GDM1 (cell line): ENCODE measurements at regions not wholly inside any gene's neighbourhood (a gene's known extent, or its start where the extent isn't known, plus 50 kb on each side); places are given as distances from the start of the nearest gene placed in this dataset.
A peak's percentile ranks its signal among the peaks of the same experiment; 100 is the strongest.

ENCODE experiments used
- DNase-seq: peaks from one replicate; lab custom pipeline; 2025; lab: John Stamatoyannopoulos, UW

- peak; percentile 39 for DNase-seq
Measured at GRCh38 chr7:50166997-50167965, 74.2 kb upstream of the ZPBP start.

- DNase-seq = no peak
Measured at GRCh38 chr7:50164559-50165170, 71.6 kb upstream of the ZPBP start.

GRCh38 chr7:50160206-50160605, 67.2 kb upstream of the ZPBP start:
- no peak for DNase-seq

- no peak for DNase-seq
Measured at GRCh38 chr7:50159154-50159553, 66.1 kb upstream of the ZPBP start.

- DNase-seq = peak; percentile 65
Measured at GRCh38 chr7:50156706-50157105, 63.7 kb upstream of the ZPBP start.

- DNase-seq = no peak
Measured at GRCh38 chr7:50156163-50156562, 63.1 kb upstream of the ZPBP start.

GRCh38 chr7:50155755-50156154, 62.7 kb upstream of the ZPBP start:
- no peak for DNase-seq

- DNase-seq = no peak
Measured at GRCh38 chr7:50153995-50154394, 60.9 kb upstream of the ZPBP start.

GRCh38 chr7:50153148-50153547, 60.1 kb upstream of the ZPBP start:
- DNase-seq = no peak

GRCh38 chr7:50152486-50152885, 59.4 kb upstream of the ZPBP start:
- no peak for DNase-seq

- no peak for DNase-seq
Measured at GRCh38 chr7:50151661-50152060, 58.6 kb upstream of the ZPBP start.

- DNase-seq = no peak
Measured at GRCh38 chr7:50151001-50151400, 58.0 kb upstream of the ZPBP start.

GRCh38 chr7:50149369-50149768, 56.3 kb upstream of the ZPBP start:
- no peak for DNase-seq

- DNase-seq = no peak
Measured at GRCh38 chr7:50147951-50148808, 55.1 kb upstream of the ZPBP start.

GRCh38 chr7:50146692-50147091, 53.6 kb upstream of the ZPBP start:
- no peak for DNase-seq

GRCh38 chr7:50145801-50146338, 52.8 kb upstream of the ZPBP start:
- no peak for DNase-seq

GRCh38 chr7:50145226-50145625, 52.2 kb upstream of the ZPBP start:
- no peak for DNase-seq
